ENCODE measurements at regions not wholly inside any gene's neighbourhood (a gene's known extent, or its start where the extent isn't known, plus 50 kb on each side); places are given as distances from the start of the nearest gene placed in this dataset.

DNA sequence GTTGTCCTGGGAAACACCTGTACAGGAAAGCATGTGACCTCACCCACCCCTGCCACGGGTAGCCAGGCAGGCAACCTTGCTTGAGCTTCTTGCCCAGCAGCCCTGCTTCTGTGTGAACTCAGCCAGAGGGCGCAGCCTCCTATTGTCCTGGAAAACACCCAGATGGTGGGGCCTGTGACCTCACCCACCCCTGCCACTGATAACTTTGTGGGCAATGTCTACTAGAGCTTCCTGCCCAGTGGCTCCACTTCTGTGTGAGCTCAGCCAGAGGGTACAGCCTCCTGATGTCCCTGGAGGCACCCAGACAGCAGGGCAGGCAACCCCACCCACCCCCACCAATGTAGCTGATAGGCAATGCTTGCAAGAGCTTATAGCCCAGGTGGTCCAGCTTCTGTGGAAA is 146.3 kb downstream of the DTHD1 start:
- Mint-ChIP-seq H3K9me3 (no peaks in the 10 kb centered on the region), H3K4me1 (ENCODE audit: low read depth) (no peaks in the 10 kb centered on the region), H3K36me3 (ENCODE audit: low read depth) (no peaks in the 10 kb centered on the region), H3K27me3 (peaks cover 13% of the 10 kb centered on the region), H3K4me3 (no peak overlapping the region), H3K27ac (no peak overlapping the region)
- no peak for DNase-seq
- ATAC-seq, result no peak
- ChIA-PET CTCF (no interaction called here), POLR2A (interaction anchor here (0.8 kb wide), 1 partner anchor 288 kb away, joined by 3 read pairs; no protein-coding TSS in a partner anchor)
- TF ChIP-seq, protein P1, sequence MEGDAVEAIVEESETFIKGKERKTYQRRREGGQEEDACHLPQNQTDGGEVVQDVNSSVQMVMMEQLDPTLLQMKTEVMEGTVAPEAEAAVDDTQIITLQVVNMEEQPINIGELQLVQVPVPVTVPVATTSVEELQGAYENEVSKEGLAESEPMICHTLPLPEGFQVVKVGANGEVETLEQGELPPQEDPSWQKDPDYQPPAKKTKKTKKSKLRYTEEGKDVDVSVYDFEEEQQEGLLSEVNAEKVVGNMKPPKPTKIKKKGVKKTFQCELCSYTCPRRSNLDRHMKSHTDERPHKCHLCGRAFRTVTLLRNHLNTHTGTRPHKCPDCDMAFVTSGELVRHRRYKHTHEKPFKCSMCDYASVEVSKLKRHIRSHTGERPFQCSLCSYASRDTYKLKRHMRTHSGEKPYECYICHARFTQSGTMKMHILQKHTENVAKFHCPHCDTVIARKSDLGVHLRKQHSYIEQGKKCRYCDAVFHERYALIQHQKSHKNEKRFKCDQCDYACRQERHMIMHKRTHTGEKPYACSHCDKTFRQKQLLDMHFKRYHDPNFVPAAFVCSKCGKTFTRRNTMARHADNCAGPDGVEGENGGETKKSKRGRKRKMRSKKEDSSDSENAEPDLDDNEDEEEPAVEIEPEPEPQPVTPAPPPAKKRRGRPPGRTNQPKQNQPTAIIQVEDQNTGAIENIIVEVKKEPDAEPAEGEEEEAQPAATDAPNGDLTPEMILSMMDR (IDR thresholded peaks at IDR 0.05), result no peak
- intact Hi-C loops (cut with micrococcal nuclease), result no loop called here

DNA sequence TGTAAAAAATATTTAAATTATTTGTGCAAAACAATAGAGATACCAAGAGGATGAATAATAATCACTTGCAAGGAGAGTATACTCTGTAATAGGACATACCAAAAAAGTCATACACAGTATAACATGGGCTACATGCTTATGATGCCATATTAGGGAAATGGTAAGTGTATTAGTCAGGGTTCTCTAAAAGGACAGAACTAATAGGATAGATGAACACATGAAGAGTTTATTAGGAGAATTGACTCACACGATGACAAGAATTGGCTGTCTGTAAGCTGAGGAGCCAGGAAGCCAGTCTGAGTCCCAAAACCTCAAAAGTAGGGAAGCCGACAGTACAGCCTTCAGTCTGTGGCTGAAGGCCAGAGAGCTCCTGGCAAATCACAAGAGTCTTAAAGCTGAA is 151.2 kb downstream of the DTHD1 start:
- H3K4me1 Mint-ChIP-seq (ENCODE audit: low read depth), result no peaks in the 10 kb centered on the region
- DNase-seq, result no peak
- no peaks in the 10 kb centered on the region for H3K36me3 Mint-ChIP-seq (ENCODE audit: low read depth)
- ATAC-seq, result no peak
- intact Hi-C loops (cut with micrococcal nuclease), result no loop called here
- H3K27me3 Mint-ChIP-seq, result peaks cover 9% of the 10 kb centered on the region
- TF ChIP-seq, protein P1 (IDR thresholded peaks at IDR 0.05), result no peak
- no peak overlapping the region for H3K4me3 Mint-ChIP-seq
- peaks cover 13% of the 10 kb centered on the region for H3K9me3 Mint-ChIP-seq
- ChIA-PET CTCF (no interaction called here), POLR2A (no interaction called here)
- H3K27ac Mint-ChIP-seq, result no peak overlapping the region

DNA sequence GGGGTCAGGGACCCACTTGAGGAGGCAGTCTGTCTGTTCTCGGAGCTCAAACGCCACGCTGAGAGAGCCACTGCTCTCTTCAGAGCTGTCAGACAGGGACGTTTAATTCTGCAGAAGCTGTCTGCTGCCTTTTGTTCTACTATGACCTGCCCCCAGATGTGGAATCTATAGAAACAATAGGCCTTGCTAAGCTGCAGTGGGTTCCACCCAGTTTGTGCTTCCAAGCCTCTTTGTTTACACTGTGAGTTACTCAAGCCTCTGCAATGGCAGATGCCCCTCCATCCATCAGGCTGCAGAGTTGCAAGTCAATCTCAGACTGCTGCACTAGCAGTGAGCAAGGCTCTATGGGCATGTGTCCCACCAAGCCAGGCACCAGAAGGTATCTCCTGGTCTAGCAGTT is 158.1 kb downstream of the DTHD1 start:
- DNase-seq, result no peak
- H3K4me3 Mint-ChIP-seq, result no peak overlapping the region
- POLR2A ChIA-PET, result no interaction called here
- H3K27me3 Mint-ChIP-seq, result no peaks in the 10 kb centered on the region
- no peak for ATAC-seq
- H3K27ac Mint-ChIP-seq, result no peak overlapping the region
- intact Hi-C loops (cut with micrococcal nuclease), result no loop called here
- CTCF ChIA-PET, result no interaction called here
- TF ChIP-seq, protein P1 (IDR thresholded peaks at IDR 0.05), result no peak
- peaks cover 17% of the 10 kb centered on the region for H3K9me3 Mint-ChIP-seq
- no peaks in the 10 kb centered on the region for H3K4me1 Mint-ChIP-seq (ENCODE audit: low read depth)
- no peaks in the 10 kb centered on the region for H3K36me3 Mint-ChIP-seq (ENCODE audit: low read depth)

DNA sequence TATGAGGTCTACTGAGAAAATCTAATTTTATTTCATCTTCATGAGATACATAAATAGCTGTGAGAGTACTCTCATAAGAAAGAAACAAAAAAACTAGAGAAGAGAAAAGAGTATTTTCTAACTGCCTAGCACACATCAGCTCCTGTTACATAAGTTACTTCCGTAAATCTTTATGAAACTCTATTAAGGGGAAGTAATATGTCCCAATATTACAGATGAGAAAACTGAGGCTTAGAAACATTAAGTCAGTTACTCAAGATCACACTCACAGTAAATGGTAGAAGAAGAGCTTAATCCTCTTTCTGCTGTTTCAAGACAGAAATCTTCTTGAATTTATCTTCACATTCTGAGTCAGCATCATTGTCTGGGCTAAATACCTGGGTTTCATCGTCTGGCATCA is 164.1 kb downstream of the DTHD1 start:
- Mint-ChIP-seq H3K27ac (no peak overlapping the region), H3K27me3 (peaks cover 5% of the 10 kb centered on the region), H3K9me3 (no peaks in the 10 kb centered on the region), H3K4me3 (no peak overlapping the region), H3K4me1 (ENCODE audit: low read depth) (no peaks in the 10 kb centered on the region), H3K36me3 (ENCODE audit: low read depth) (no peaks in the 10 kb centered on the region)
- TF ChIP-seq, protein P1 (IDR thresholded peaks at IDR 0.05), result no peak
- no peak for ATAC-seq
- no peak for DNase-seq
- intact Hi-C loops (cut with micrococcal nuclease), result no loop called here
- ChIA-PET POLR2A (no interaction called here), CTCF (no interaction called here)

DNA sequence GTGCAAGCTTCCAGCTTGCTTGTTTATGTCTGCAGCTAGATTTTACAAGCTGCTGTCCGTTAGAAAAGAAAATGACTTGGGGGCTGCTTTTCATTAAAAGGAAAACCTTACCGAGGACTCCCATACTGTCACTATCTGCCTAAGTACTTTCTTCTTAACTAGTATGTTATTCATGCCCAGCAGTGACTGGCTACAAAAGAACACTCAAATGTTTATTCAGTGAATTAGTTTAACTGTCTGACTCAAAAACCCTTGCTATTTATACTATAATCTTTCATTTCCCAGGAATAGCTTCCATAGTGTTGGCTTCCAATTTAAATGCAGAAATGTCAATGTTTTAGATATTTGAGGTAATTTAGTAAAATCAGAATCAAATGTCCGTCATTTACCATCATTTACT is 164.9 kb downstream of the DTHD1 start:
- H3K4me1 Mint-ChIP-seq (ENCODE audit: low read depth), result no peaks in the 10 kb centered on the region
- DNase-seq (no peak), ATAC-seq (no peak)
- H3K4me3 Mint-ChIP-seq, result no peak overlapping the region
- TF ChIP-seq, protein P1 (IDR thresholded peaks at IDR 0.05), result no peak
- H3K36me3 Mint-ChIP-seq (ENCODE audit: low read depth), result no peaks in the 10 kb centered on the region
- H3K27me3 Mint-ChIP-seq, result peaks cover 5% of the 10 kb centered on the region
- intact Hi-C loops (cut with micrococcal nuclease), result no loop called here
- ChIA-PET POLR2A (no interaction called here), CTCF (no interaction called here)
- H3K27ac Mint-ChIP-seq, result no peak overlapping the region
- H3K9me3 Mint-ChIP-seq, result no peaks in the 10 kb centered on the region
